NCI-H510A (cell line): ENCODE measurements at regions not wholly inside any gene's neighbourhood (a gene's known extent, or its start where the extent isn't known, plus 50 kb on each side); places are given as distances from the start of the nearest gene placed in this dataset.
"Not testable (repeated sequence)": the region's sequence is repeated elsewhere in the genome, so short reads cannot be mapped to it uniquely, and the experiment has no call there.

Source experiments
- DNase-seq: peaks from one replicate; lab custom pipeline; 2025; lab: John Stamatoyannopoulos, UW

DNA sequence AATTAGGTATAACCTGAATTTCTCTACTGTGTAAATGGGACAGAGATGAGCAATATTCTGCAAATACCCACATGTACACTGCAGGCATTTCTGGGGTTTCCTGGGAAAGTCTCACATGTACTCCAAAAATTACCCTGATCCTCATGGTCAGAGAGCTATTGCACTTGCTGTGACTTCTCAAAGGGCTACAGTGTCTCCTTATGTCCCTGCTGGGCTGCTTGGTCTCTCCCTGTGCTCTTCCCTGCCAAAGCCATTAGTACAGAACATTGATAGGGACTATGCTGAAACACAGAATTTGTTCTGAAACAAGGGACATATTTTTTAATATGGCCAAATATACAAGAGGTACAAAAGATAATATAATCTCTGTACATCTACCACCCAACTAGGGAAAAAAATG lies 924.4 kb upstream of the NXPH2 start:
- no peak for DNase-seq

DNA sequence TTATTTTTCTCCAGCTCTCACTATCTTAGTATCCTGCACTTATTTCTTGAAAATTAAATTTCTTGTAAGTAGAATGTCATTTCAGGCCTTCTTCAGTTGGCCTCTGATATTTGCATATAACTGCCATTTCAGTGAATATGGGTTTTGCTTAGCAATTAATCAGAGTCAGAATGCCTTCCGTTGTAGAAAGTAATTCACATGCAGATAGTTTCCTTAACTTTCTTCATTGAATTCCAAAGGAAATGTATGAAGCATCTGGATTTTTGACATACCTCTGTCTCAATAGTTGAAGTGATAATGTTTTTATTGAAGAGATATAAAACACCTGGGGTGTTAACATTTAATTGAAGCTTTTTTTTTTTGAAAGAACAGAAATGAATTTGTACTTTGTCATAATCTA lies 914.1 kb upstream of the NXPH2 start:
- no peak for DNase-seq

DNA sequence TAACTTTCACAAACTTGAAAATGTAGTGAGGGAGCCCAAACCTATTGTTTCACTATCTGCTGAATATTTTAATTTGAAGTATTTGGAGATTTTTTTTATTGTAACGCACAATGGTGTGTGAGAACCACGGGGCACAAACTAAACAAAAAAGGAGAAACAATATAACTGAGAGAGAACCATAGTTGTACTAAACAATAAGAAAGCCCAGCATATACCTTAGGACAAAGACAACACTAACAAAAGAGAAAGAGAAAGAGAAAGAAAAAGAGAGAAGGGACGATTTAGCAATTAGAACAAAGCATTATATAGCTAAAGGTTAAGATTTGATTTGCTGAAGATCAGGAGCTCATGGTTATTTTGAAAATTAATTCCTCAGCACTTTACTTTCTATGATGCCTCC lies 906.0 kb upstream of the NXPH2 start:
- DNase-seq: no peak

DNA sequence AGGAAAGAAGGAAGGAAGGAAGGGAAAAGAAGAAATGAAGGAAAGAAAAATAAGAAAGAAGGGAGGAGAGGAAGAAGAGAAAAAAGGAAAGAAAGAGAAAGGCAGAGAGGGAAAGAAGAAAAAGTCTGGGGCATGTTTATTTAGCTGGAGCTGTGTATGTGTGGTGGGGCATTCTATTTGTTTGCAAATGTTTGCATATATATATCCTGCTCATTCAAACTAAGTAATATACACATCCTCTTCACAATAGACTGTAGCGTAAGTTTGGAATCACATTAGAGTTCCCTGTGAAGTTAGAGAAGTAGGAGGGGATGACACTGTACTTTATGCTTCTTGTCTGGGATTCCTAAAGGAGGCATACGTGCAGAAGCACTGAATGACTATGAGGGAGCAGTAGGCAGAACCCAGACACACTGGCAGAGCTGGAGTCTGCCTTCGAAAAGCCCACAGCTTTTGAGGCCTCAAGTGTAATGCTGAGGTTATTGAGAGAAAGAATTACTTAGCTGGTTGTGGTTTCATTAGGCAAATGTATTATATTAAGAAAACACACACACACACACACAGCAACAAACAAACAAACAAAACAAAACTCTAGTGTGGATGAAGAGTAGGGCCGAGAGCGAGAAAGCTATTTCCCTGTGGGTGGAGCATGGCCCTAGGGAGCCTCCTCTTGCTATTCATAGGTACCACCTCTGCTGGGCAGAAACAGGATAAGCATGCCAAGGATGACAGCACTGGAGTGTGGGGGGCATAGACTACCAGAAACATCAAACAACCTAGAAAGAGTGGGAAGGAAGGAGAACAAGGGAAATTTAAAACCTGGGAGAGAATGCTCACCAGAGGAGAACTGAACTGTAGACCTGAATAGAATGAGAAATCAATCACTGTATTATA lies 905.1 kb upstream of the NXPH2 start:
- no peak for DNase-seq

DNA sequence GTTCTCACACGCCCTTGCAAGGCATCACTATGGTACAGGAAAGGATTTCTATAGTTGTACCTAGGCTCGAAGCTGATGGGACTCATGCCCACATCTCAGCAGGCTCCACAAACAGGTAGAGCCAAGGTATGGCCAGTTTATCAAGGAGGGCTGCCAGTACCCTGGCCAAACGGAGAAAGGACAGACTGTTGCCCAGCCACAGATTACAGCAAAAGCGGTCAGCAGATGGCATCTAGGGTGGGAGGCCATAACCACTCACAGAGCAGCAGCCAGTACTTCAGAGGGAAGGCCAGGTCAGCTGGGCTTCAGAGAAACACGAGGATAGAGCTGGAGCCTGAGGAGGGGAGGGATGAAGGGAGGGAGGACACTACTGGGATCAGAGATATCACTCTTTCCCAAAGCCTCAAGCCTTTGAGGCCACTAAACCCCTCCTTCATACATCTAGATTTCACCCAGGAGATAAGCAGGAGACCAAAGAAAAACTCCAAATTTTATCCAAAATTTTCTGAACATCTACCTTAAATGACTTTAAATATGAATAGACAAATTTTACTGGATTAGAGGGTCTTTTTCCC lies 904.2 kb upstream of the NXPH2 start:
- no peak for DNase-seq

DNA sequence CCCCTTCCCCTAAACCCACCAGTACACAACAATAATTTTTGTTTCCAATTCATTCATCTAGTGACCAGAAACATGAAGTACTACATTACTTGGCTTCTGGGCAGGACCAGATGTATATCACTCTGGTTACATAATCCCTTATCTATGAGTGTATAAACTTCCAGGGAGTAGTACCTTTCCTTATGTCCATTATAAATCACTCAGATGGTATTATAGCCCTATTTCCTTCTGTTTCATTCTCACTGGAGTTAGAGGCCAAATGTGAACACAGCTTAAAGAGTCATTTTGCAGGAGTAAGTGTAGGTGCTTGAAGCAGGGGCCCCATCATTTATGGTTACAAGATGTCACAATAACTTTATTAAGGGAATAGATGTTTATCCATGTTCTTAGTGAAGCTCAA lies 894.4 kb upstream of the NXPH2 start:
- DNase-seq: no peak

DNA sequence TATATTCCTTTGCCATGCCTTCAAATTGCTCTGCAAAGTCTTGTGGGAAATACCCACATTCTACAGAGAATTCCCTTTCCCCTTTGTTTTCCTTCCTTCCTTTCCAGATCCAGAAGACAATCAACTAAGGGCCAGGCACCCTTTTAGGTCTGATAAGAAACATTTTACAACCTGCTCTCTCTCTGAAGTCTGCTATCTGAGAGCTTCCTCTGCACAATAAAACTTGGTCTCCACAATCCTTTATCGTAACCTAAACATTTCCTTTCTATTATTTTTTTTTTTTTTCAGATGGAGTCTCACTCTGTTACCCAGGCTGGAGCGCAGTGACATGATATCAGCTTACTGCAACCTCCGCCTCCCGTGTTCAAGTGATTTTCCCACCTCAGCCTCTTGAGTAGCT lies 893.3 kb upstream of the NXPH2 start:
- not testable (repeated sequence) for DNase-seq

DNA sequence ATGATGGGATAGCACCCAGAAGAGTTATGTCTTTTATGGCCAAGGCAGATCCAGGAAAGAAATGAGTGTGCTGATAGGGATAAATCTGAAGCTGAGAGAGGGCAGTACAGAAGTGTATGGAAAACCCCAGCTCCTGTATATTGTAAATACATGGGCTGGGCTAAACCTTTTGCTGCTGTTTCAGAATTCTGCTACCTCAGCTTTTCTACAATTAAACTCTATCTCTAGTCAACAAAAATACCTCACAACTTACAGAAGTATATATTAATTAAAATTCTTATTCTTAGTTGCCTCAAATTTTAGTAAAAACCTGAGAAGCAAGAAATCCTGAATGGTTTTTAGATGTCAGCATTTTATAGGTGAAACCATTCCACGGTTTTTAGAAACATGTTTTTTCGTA lies 889.5 kb upstream of the NXPH2 start:
- no peak for DNase-seq

DNA sequence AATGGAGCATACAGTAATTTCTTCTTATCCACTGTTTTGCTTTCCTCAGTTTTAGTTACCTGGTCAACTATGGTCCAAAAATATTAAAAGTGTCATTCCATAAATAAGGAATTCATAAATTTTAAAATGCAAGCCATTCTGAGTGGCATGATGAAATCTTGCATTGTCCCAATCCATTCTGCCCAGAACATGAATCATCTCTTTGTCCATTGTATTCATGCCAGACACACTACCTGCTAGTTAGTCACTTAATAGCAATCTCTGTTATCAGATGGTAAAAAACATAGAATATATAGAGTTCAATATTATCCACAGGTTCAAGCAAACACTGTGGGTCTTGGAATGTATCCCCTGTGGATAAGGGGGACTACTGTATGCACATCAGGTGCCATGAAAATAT lies 872.2 kb upstream of the NXPH2 start:
- DNase-seq: no peak

DNA sequence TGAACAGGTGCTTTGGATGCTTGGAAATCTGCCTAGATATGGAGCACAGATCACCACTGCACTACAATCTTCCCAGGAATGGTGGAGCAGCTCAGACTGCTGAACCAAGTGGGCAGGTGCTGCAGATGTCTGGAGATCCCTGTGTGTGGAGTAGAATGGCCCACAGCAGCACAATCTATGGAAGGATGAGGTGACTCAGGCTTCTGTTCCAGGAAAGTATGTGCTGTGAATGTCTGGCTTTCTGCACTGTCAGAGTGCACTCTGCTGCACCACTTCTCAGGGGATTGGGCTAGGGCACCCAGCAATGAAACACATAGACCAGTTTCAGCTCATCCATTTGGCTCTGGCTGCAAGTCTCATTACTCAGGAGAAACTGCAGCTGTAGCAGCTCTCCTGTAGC lies 865.4 kb upstream of the NXPH2 start:
- no peak for DNase-seq

DNA sequence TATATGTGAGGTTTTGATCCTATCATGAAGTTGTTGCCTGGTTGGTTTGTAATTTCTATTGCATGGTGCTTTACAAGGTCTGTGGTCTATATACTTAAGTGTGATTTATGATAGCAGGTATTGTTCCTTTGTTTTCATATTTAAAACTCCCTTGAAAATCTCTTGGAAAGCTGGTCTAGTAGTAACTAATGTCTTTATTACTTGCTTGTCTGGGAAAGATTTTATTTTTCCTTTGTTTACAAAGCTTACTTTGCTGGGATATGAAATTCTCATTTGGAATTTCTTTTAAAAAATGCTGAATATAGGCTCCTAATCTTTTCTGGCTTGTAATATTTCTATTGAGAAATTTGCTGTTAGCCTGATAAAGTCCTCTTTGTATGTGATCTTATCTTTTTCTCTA lies 862.9 kb upstream of the NXPH2 start:
- DNase-seq: no peak

DNA sequence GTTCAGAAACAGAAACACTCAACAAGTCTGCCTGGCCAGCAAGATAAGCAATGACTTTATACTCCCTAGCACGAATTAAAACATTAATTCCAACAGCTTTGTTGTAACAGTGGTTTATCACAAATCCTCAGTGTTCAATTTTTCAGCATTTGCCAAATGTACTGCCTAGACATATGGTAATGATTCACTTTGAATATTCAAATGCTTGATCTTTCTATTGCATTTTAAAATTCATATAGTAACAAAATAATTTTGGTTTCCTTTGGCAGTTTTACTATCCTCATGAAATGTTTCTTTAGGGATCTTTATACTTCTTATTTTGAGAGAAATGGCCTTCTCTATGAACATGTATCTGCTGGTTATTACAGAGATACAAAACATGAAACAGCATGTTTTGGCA lies 851.8 kb upstream of the NXPH2 start:
- no peak for DNase-seq

DNA sequence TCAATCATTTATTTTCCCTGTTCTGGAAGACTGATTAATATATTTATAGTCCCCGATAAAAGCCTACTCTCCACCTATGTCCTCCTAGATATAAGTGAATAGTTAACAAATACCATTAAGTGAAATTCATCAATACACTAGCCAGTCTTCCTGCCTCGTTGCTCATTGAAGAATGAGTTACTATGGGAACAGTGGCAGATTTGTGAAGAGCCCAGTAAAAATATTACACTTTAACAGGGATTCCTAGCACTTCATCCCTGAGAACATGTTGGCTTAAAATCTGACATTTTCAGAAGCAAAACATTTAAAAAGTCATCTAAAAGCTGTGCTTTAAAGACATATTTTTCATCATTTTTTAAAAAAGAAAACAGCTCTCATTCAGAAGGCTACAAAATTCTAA lies 848.7 kb upstream of the NXPH2 start:
- no peak for DNase-seq

DNA sequence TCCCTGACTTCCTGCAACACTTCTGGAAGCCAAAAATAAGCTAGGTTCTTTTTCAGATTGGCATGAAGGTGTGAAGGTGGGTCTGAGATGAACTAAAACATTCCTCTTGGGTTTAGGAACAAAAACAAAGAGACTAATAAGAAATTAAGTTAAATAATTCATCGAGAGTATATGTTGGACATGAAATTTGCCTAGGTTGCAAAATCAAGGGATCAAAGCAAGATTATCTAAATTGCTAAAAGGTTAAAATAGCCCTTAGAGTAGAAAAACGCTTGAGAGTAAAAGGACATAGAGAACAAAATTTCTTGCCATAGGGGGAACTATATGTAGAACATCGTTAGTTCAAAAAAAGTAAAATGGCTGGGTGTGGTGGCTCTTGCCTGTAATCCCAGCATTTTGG lies 845.9 kb upstream of the NXPH2 start:
- no peak for DNase-seq

DNA sequence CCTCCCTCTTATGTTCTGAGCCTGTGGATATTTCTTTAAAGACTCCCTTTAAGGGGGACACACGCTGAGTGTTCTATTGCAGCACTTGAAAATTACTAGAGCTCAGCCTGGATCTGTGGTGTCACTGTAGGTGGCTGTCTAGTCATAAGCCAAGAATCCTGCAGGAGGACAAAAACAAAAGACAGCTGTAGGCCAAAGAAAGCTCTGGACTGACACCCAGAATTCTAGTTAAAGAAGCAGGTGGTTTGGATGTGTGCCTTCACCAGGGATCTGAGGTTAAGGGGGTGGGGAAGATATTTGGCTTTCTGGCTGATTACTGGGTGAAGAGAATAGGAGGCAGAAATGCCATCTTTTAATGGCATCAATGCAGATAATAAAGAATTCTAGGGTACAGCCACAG lies 842.5 kb upstream of the NXPH2 start:
- DNase-seq: no peak

DNA sequence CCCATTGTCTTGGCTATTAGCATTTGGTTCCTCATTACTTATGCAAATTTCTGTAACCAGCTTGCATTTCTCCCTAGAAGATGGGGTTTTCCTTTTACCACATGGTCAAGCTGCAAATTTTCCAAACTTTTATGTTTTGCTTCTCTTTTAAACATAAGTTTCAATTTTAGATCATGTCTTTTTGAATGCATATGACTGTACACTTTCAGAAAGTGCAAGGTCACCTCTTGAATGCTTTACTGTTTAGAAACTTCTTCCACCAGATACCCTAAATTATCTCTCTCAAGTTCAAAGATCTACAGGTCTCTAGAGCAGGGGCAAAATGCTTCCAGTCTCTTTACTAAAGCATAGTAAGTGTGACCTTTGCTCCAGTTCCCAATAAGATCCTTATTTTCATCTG lies 837.6 kb upstream of the NXPH2 start:
- DNase-seq: no peak

DNA sequence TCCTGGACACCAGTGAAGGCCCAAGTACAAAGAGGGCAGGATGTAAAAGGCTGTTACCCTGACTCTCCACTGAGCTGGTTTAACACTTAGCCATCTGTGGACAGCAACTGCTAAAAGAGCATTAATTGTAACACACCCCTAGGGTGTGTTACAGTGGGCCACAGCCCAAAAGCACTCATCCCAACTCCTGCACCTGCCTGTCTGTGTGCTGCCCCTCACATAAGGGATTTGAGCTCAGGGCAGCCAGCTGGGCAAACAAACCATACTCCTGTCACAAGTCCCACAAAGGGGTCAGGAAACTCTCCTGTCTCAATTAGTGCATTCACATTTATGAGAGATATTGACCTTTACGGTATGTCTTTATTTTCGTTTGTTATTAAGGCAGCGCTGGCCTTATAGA lies 833.1 kb upstream of the NXPH2 start:
- DNase-seq: peak; percentile 83

DNA sequence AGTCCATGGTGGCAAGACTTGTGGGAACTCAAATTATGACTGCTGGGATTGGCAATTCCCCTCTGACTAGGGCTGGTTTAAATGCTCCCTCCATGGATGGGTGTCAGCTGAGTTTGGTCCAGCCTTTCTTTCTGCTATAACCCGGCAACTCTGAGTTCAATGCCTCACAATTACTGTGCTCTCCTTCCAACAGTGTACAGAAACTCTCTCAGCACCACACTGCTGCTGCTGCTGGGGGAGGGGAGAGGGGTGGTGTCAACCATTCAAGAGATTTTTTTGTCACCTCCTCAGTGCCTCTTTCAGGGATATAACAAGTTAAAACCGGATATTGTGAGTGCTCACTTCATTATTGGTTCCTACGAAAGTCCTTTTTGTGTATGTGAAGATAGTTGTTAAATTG lies 830.3 kb upstream of the NXPH2 start:
- no peak for DNase-seq

DNA sequence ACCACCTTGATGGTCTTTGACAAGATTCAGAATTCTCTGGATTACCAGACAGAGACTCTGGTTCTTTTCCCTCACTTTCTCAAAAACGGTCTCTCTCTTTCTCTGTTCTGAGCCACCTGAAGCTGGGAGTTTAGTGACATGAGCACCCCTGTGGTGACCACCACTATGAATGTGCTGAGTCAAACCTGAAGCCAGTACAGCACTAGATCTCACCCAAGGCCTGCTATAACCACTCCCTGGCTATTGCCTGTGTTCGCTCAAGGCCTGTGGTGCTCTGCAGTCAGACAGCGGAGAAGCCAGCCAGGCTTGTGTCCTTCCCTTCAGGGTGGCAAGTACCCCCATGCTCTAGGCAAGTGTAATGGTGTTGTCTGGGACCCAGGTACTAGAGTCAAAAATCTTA lies 828.9 kb upstream of the NXPH2 start:
- DNase-seq: no peak

DNA sequence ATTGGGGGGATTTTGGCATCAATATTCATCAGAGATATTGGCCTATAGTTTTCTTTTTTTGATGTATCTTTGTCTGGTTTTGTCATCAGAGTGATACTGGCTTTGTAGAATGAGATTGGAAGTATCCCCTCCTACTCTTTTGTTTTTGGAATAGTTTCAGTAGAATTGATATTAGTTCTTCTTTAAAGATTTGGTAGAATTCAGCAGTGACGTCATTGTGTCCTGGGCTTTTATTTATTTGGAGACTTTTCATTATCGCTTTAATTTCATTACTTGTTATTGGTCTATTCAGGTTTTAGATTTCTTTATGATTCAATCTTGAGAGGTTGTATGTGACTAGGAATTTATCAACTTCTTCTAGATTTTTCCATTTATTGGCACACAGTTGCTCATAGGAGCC lies 825.5 kb upstream of the NXPH2 start:
- no peak for DNase-seq

DNA sequence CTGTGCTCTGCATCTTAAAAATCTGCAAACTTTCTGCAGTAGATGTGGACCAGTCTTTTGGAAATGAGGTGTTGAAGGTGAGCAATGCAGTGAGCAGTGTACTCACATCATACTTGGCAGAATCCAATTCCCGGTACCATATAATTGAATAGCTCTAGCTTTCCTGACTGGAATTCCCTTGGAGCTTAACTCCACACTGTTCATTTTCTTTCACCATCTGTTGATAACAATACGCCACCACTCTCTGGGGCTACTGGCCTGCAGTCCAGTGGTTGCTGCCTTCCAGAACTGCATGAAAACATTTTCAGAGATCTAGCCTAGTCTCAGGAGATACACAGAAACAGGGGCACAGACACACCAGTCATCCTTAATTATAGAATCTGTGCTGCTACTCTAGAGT lies 820.0 kb upstream of the NXPH2 start:
- no peak for DNase-seq

DNA sequence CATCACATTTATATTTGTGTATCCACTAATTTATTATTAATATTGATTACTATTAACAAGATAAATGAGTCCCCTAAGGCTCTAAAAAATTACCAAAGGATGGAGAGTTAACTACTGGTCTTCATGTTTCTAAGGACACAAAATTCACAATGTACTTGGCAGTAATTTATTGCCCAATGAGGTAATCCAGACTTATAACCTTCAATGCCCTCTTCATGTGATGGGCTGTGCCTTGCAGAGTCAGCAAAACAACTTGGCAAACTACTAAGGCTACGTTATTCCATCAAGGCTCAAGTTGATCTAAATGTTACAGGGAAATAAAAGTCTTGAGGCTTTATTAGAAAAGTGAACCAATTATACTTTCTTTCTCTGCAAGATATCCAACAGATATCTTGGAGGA lies 804.9 kb upstream of the NXPH2 start:
- no peak for DNase-seq

DNA sequence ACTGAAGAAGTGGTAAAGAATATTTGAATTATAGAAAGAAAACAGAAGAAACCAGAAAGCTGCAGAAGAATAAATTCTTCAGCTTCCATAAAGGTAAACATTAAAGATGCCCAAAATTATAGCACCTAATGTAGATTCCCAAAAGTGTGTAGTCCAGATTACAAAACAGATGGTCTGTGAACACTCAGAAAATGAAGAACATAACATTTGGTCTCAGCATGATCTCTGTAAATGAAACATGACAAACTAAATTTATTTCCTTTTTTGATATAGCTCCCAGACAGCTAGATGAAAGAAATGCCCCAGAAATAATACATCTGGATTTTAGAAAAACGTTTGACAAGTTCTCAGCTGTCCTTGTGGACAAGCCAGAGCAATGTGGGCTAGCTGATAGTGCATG lies 794.2 kb upstream of the NXPH2 start:
- DNase-seq: no peak

DNA sequence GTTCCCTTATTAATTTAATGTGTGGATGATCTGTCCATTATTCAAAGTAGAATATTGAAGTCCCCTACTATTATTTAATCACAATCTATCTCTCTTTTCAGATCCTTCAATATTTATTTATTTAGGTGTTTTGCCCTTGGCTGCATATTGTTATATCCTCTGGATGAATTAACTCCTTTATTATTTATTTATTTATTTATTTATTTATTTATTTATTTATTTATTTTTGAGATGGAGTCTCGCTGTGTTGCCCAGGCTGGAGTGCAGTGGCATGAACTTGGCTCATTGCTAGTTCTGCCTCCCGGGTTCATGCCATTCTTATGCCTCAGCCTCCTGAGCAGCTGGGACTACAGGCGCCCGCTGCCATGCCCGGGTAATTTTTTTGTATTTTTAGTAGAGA lies 776.6 kb upstream of the NXPH2 start:
- no peak for DNase-seq
